Ovary (tissue), 3 donors: ENCODE measurements at regions not wholly inside any gene's neighbourhood (a gene's known extent, or its start where the extent isn't known, plus 50 kb on each side); places are given as distances from the start of the nearest gene placed in this dataset.

Experiments
- CTCF ChIP-seq, 3 donors: fragments of 450-650 bp in 2 of 3; fragments of 200-600 bp in 1 of 3; IDR thresholded peaks; one replicate each; pipeline versions ENCODE4 v1.5.1 to v1.8.0; 2016 to 2022; ENCODE audit warnings: antibody characterized with exemption in 3 of 3, mild to moderate bottlenecking in 1 of 3
- POLR2A ChIP-seq: fragments of 450-650 bp; IDR thresholded peaks from one replicate; pipeline ENCODE4 v1.6.1; 2017; ENCODE audit warnings: antibody characterized with exemption, mild to moderate bottlenecking, moderate library complexity
- donor health status: DM: no; HTN: no; CAD: no.

GRCh38 chrX:826448-826847 is 195.9 kb downstream of the SHOX start:
- TF ChIP-seq CTCF (IDR thresholded peaks at IDR 0.05) (no peak), POLR2A (no peak)
